GM19328 (cell line): ENCODE measurements at regions not wholly inside any gene's neighbourhood (a gene's known extent, or its start where the extent isn't known, plus 50 kb on each side); places are given as distances from the start of the nearest gene placed in this dataset.
"Not testable (repeated sequence)": the region's sequence is repeated elsewhere in the genome, so short reads cannot be mapped to it uniquely, and the experiment has no call there.

ENCODE experiments used
- ATAC-seq: cut with Tn5 transposase; IDR thresholded peaks from one replicate; pipeline ENCODE4 v1.9.1; 2021; ENCODE audit warnings: mild to moderate bottlenecking, moderate library complexity; ENCODE audit not compliant: unreplicated experiment

DNA sequence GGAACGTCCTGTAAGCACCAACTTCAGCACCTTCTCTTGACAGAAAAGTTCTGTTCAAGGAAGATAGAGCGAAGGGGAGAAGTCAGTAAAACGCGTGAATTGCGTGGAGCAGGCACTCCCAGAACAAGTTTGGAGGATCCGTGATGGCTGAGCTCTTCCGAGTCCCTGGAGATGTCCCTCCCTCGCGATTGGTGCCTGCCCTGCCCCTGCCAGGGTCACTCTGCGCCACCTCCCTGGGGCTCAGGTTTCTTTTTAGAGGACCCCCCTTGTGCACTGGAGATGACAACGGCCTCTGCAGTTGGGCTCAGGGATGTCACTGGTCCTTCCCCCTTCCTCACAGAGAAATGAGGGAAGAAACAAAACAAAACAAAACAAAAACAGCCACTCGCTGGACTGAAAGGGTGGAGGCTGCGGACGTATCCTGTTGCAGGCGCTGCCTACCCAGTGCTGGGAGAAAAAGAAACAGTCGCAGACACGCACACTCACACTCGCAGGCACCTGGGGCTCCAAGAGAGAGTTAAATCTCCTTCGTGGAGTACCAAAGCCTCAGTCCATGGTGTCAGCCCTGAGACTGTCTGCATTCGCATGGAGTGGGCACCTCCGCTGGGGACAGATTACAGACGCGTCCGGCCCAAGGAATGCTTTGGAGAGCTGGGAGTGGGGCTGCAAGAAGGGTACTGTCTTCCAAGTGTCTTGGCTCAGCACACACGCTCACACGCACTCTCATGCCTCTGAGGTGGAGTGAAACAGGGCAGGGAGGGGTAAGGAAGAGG lies 512.7 kb downstream of the SLCO4C1 start:
- ATAC-seq, result no peak

DNA sequence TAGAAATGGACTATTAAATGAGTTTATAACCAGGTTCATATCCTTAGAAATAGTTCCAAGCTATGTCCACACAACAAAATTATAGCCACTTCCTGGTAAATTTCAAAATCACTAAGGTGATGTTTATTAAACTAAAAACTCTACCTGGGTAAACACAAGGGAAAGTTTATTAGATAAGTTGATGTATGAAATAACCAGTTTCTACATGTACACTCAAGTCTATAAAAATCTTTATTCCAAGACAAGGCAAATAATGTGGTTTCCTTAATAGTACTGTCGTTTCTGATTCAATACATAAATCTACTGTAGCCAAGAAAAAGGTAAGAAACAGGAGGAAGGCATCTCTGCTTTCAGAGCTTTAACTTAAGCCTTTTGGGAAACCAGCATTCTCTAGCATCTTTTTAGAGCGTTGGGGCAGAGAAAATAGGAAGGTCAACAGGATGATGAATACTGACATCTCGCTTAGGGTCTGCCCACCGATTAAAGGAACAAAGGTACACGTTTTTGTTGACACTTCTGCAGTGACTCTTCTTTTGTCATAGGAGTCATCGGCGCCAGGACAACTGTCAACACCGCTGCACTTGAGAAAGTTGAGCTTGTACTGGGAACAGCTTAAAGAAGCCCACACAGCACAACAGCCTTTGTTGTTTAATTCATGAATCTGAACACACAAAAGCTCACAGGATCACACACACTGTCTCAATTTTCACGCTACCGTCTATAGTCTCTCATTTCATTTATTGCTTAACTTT lies 513.6 kb downstream of the SLCO4C1 start:
- no peak for ATAC-seq

- no peak for ATAC-seq
These were observed 545.0 kb downstream of the SLCO4C1 start for GRCh38 chr5:101751105-101751504.

DNA sequence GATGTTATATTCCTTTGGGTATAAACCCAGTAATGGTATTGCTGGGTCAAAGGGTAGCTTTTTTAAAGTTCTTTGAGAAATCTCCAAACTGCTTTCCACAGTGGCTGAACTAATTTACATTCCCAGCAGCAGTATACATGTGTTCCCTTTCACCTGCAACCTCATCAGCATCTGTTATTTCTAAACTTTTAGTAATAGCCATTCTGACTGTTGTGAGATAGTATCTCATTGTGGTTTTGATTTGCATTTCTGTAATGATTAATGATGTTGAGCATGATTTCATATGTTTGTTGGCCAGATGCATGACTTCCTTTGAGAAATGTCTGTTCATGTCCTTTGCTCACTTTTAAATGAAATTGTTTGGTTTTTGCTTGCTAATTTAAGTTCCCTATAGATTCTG lies 553.1 kb downstream of the SLCO4C1 start:
- not testable (repeated sequence) for ATAC-seq

- ATAC-seq, result no peak
These were observed 567.2 kb downstream of the SLCO4C1 start for GRCh38 chr5:101728933-101729332.

GRCh38 chr5:101721543-101721942 lies 574.5 kb downstream of the SLCO4C1 start:
- ATAC-seq, result no peak

GRCh38 chr5:101720033-101720432 lies 576.1 kb downstream of the SLCO4C1 start:
- ATAC-seq, result no peak

DNA sequence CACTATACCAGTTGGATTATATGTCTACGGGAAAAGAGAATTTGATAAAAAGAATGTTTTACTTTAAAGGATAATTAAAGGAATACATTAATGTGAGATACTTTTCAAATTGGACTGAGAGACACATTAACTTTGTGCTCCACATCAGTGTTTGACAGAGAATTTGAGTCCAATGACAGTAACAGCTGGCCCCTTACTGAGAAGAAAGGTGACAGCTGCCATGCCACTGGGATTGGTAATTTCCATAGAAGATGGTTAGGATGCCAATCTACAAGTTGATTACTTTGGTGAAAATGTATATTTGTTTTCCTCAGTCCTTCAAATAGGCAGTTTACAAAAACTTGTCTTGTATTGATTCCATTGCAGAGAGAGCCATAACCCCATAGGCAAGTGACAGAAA lies 578.4 kb downstream of the SLCO4C1 start:
- no peak for ATAC-seq

GRCh38 chr5:101716941-101717340 lies 579.1 kb downstream of the SLCO4C1 start:
- no peak for ATAC-seq

DNA sequence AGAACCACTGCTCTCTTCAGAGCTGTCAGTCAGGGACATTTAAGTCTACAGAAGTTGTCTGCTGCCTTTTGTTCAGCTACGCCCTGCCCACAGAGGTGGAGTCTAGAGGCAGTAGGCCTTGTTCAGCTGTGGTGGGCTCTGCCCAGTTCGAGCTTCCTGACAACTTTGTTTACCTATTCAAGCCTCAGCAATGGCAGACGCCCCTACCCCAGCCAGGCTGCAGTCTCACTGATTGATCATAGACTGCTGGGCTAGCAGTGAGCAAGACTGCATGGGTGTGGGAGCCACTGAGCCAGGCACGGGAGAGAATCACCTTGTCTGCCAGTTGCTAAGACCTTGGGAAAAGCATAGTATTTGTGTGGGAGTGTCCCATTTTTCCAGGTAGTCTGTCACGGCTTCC lies 580.3 kb downstream of the SLCO4C1 start:
- not testable (repeated sequence) for ATAC-seq

- ATAC-seq, result no peak
These were observed 606.8 kb downstream of the SLCO4C1 start for GRCh38 chr5:101689306-101689705.

- ATAC-seq, result no peak
These were observed 607.9 kb downstream of the SLCO4C1 start for GRCh38 chr5:101688156-101688555.

DNA sequence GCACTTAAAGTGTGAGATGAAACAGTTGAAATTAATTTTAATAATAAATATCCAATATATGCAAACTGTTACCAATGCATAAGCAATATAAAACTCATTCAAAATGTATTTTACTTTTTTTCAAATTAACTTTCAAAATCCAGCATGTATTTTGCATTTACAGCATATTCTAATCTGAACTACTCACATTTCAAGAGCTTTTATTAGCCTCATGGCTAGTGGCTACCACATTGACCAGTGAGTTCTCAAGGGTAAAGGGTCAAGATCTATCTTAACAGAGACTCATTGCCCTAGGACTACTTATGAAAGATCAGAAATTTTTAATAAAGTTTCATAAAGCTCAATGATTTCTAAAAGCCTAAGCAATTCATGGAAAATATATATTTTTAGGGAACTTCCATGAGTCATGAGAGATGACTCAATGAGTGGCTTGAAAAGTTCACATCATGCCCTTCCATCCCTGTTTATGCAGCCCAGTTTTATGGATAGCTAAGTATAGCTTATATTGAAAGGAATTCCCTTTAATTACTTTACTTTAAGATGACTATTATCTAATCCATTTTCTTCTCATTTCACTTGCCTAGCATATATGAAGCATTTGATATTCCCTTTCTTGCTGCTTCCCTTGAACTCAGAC lies 608.6 kb downstream of the SLCO4C1 start:
- ATAC-seq, result no peak

DNA sequence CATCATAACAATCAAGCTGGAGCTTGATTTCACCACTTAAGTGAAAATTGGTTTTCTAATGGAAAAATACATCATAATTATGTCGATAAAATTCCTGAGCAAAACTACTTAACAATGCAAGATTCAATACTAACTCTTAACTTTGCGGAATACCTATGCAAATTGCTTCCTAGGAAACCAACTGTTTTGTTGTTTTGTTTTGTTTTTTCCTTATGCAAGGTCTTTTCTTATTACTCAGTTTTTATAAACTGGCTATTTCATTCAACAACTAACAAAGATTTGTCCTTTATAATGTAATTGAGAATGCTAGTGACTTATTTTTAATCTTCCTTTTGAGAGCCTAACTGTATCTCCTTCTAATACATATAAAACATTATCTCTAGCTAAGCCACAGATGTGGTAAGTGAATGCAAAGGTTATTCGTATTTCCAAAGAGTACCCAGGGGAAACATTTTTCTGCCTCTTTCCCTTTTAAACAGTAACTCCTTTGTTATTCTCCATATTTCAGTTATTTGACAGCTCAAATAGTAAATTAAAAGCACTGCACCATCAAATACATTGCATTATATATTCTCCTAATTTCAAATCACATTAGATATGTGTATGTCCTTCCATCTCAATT lies 609.4 kb downstream of the SLCO4C1 start:
- no peak for ATAC-seq

GRCh38 chr5:101679816-101680215 lies 616.3 kb downstream of the SLCO4C1 start:
- ATAC-seq, result no peak

- ATAC-seq, result peak; percentile 68
These were observed 617.4 kb downstream of the SLCO4C1 start for GRCh38 chr5:101678481-101679193.

GRCh38 chr5:101677961-101678360 lies 618.1 kb downstream of the SLCO4C1 start:
- no peak for ATAC-seq

GRCh38 chr5:101676646-101677045 lies 619.4 kb downstream of the SLCO4C1 start:
- no peak for ATAC-seq

DNA sequence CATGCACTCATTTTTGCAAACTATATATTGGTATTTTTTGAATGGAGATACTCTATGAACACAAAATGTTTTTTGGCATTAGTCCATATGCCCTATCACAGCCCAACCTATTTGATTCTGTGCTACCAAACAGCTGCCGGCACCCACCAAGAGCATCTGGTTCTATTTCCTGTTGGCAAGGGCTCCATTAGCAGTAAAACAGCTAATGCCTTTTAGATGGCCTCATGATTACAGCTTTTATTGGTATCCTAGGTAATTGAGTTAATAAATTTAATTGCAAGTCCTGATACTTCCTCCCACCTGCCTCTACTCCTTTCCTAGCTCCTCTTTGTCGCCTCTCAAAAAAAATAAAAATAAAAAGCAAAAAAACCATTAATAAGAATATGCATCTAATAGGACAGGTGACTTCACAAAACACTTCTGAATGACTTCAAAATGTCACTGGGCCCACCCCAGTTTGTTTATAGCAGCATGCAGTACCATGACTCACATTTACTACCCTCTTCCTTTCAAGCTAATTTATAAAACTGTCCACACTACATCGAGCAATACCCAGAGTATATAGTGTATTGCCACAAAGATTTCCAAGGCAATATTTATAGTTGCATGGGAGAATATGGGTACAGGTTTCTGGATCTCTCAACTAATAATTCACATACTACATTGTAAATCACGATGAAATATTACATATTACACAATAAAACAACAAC lies 620.4 kb downstream of the SLCO4C1 start:
- ATAC-seq, result no peak

- no peak for ATAC-seq
These were observed 623.0 kb downstream of the SLCO4C1 start for GRCh38 chr5:101673120-101673519.
